B cell (primary cell): ENCODE measurements at regions not wholly inside any gene's neighbourhood (a gene's known extent, or its start where the extent isn't known, plus 50 kb on each side); places are given as distances from the start of the nearest gene placed in this dataset.

Experiments used
- CTCF ChIP-seq: fragments of 200-600 bp; IDR thresholded peaks from one replicate; pipeline ENCODE4 v1.8.0; 2022; ENCODE audit warnings: antibody characterized with exemption, mild to moderate bottlenecking
- EZH2 ChIP-seq: IDR thresholded peaks from 2 replicates; pipeline ENCODE4 v1.6.1; 2012; ENCODE audit warnings: borderline replicate concordance, low read depth, mild to moderate bottlenecking, moderate library complexity, low read length; ENCODE audit not compliant: insufficient read depth, poor library complexity, severe bottlenecking

- TF ChIP-seq EZH2 (no peak), CTCF (no peak)
Observed at GRCh38 chr2:38427054-38427453, 50.0 kb upstream of the ATL2 start.
